ENCODE measurements at regions not wholly inside any gene's neighbourhood (a gene's known extent, or its start where the extent isn't known, plus 50 kb on each side); places are given as distances from the start of the nearest gene placed in this dataset.

DNA sequence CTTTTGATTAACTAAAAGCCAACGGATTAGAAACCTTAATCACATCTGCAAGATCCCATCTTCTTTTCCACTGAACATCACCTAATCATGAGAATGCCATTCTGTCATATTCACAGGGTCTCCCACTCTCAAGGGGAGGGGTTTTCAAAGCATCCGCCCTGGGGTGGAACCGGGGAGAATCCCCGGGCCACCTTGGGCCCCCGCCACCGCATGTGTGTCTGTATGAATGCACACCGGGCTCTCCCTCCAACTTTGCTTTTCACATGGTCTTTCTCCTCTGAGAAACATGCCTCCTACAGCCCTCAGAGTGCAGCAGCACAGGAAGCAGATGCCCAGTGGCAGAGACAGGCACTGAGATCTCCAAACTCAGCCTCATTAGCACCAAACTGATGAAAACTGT, 233.2 kb upstream of the PPP2R2D start:
- TF ChIP-seq POLR2AphosphoS5 (IDR thresholded peaks at IDR 0.05) (no peak), POLR2A (IDR thresholded peaks at IDR 0.05) (no peak)
- TF ChIP-seq, protein P1, sequence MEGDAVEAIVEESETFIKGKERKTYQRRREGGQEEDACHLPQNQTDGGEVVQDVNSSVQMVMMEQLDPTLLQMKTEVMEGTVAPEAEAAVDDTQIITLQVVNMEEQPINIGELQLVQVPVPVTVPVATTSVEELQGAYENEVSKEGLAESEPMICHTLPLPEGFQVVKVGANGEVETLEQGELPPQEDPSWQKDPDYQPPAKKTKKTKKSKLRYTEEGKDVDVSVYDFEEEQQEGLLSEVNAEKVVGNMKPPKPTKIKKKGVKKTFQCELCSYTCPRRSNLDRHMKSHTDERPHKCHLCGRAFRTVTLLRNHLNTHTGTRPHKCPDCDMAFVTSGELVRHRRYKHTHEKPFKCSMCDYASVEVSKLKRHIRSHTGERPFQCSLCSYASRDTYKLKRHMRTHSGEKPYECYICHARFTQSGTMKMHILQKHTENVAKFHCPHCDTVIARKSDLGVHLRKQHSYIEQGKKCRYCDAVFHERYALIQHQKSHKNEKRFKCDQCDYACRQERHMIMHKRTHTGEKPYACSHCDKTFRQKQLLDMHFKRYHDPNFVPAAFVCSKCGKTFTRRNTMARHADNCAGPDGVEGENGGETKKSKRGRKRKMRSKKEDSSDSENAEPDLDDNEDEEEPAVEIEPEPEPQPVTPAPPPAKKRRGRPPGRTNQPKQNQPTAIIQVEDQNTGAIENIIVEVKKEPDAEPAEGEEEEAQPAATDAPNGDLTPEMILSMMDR (IDR thresholded peaks at IDR 0.05): no peak
